ENCODE measurements at regions not wholly inside any gene's neighbourhood (a gene's known extent, or its start where the extent isn't known, plus 50 kb on each side); places are given as distances from the start of the nearest gene placed in this dataset.

- H3K36me3 Mint-ChIP-seq (ENCODE audit: low read depth), result no peaks in the 10 kb centered on the region
- H3K9me3 Mint-ChIP-seq, result peaks cover 5% of the 10 kb centered on the region
- no peaks in the 10 kb centered on the region for H3K27me3 Mint-ChIP-seq (ENCODE audit: low read depth)
- no peak for TF ChIP-seq CTCF (IDR thresholded peaks at IDR 0.05; ENCODE audit: unreplicated experiment in 3 of 3)
- H3K27ac Mint-ChIP-seq, result no peak overlapping the region
- no peak overlapping the region for H3K4me3 Mint-ChIP-seq
- H3K4me1 Mint-ChIP-seq, result no peaks in the 10 kb centered on the region
These were observed 288.6 kb upstream of the CBLB start for GRCh38 chr3:106157411-106157810.

- Mint-ChIP-seq H3K9me3 (peaks cover 18% of the 10 kb centered on the region), H3K27me3 (ENCODE audit: low read depth) (no peaks in the 10 kb centered on the region), H3K36me3 (ENCODE audit: low read depth) (no peaks in the 10 kb centered on the region), H3K4me1 (no peaks in the 10 kb centered on the region), H3K4me3 (no peak overlapping the region), H3K27ac (no peak overlapping the region)
- no peak for TF ChIP-seq CTCF (IDR thresholded peaks at IDR 0.05; ENCODE audit: unreplicated experiment in 3 of 3)
These were observed 291.6 kb upstream of the CBLB start for GRCh38 chr3:106160396-106160795.

- Mint-ChIP-seq H3K36me3 (ENCODE audit: low read depth) (no peaks in the 10 kb centered on the region), H3K27ac (no peak overlapping the region), H3K9me3 (peaks cover 19% of the 10 kb centered on the region), H3K4me1 (no peaks in the 10 kb centered on the region), H3K27me3 (ENCODE audit: low read depth) (no peaks in the 10 kb centered on the region), H3K4me3 (no peak overlapping the region)
- TF ChIP-seq CTCF (IDR thresholded peaks at IDR 0.05; ENCODE audit: unreplicated experiment in 3 of 3), result no peak
These were observed 292.4 kb upstream of the CBLB start for GRCh38 chr3:106161246-106161645.

- H3K27ac Mint-ChIP-seq, result no peak overlapping the region
- no peaks in the 10 kb centered on the region for H3K36me3 Mint-ChIP-seq (ENCODE audit: low read depth)
- peaks cover 28% of the 10 kb centered on the region for H3K4me1 Mint-ChIP-seq
- H3K27me3 Mint-ChIP-seq (ENCODE audit: low read depth), result no peaks in the 10 kb centered on the region
- no peak for TF ChIP-seq CTCF (IDR thresholded peaks at IDR 0.05; ENCODE audit: unreplicated experiment in 3 of 3)
- H3K4me3 Mint-ChIP-seq, result no peak overlapping the region
- H3K9me3 Mint-ChIP-seq, result peaks cover 13% of the 10 kb centered on the region
These were observed 298.9 kb upstream of the CBLB start for GRCh38 chr3:106167728-106168127.

GRCh38 chr3:106168962-106169750, 300.3 kb upstream of the CBLB start:
- peaks cover 6% of the 10 kb centered on the region for H3K9me3 Mint-ChIP-seq
- peaks cover 28% of the 10 kb centered on the region for H3K4me1 Mint-ChIP-seq
- H3K36me3 Mint-ChIP-seq (ENCODE audit: low read depth), result no peaks in the 10 kb centered on the region
- peak overlapping the region in 1 of 3 experiments; percentile 44 for H3K27ac Mint-ChIP-seq
- no peak overlapping the region for H3K4me3 Mint-ChIP-seq
- H3K27me3 Mint-ChIP-seq (ENCODE audit: low read depth), result no peaks in the 10 kb centered on the region
- no peak for TF ChIP-seq CTCF (IDR thresholded peaks at IDR 0.05; ENCODE audit: unreplicated experiment in 3 of 3)

GRCh38 chr3:106170636-106171035, 301.8 kb upstream of the CBLB start:
- no peaks in the 10 kb centered on the region for H3K36me3 Mint-ChIP-seq (ENCODE audit: low read depth)
- peaks cover 3% of the 10 kb centered on the region for H3K9me3 Mint-ChIP-seq
- H3K27ac Mint-ChIP-seq, result peak overlapping the region; percentile 26 to 93 (median 82)
- no peaks in the 10 kb centered on the region for H3K27me3 Mint-ChIP-seq (ENCODE audit: low read depth)
- TF ChIP-seq CTCF (IDR thresholded peaks at IDR 0.05; ENCODE audit: unreplicated experiment in 3 of 3), result no peak
- H3K4me1 Mint-ChIP-seq, result peaks cover 28% of the 10 kb centered on the region
- H3K4me3 Mint-ChIP-seq, result no peak overlapping the region
